HG03460 (cell line): ENCODE measurements at regions not wholly inside any gene's neighbourhood (a gene's known extent, or its start where the extent isn't known, plus 50 kb on each side); places are given as distances from the start of the nearest gene placed in this dataset.
A peak's percentile ranks its signal among the peaks of the same experiment; 100 is the strongest.
"Not testable (repeated sequence)": the region's sequence is repeated elsewhere in the genome, so short reads cannot be mapped to it uniquely, and the experiment has no call there.

Experiments
- ATAC-seq: cut with Tn5 transposase; IDR thresholded peaks from one replicate; pipeline ENCODE4 v1.9.1; 2021; ENCODE audit not compliant: unreplicated experiment

DNA sequence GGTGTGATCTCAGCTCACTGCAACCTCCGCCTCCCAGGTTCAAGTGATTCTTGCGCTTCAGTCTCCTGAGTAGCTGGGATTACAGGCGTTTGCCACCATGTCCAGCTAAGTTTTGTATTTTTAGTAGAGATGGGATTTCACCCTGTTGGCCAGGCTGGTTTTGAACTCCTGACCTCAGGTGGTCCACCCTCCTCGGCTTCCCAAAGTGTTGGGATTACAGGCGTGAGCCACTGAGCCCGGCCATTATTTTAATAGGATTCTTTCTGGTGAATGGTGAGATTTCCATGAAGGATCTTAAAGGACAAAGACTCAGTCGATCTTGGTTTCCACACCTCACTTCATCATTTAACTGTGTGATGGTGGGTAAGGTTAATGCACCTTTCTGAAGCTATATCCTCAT, 183.8 kb upstream of the ZNF217 start:
- not testable (repeated sequence) for ATAC-seq

GRCh38 chr20:53776858-53777257, 183.2 kb upstream of the ZNF217 start:
- ATAC-seq: no peak

GRCh38 chr20:53774461-53775203, 181.0 kb upstream of the ZNF217 start:
- ATAC-seq: no peak

DNA sequence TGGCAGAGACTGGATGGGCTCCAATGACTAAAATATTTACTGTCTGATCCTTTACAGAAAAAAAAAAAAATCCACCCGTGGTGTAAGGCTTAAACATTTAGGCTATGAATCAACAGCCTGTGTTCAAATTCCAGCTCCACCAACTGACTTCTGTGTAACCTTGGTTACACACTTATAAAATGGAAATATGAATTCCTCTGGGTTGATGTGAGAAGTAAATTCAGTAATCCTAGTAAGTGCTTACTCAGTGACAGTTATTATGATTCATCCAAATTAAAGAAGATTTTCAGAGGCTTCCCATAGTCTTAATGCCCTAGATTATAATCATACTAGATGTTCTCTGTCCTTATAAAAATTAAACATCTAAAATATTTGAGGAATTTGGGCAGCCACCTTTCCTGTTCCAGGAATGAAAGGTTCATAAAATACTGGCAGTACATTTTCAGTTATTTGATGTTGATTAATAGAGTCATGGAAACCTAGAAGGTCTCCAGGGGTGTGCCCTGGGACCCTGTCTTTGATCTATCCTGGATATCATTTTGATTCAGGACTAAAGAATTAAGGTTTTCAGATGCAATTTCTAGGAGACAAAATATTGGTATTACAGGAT, 180.3 kb upstream of the ZNF217 start:
- no peak for ATAC-seq

DNA sequence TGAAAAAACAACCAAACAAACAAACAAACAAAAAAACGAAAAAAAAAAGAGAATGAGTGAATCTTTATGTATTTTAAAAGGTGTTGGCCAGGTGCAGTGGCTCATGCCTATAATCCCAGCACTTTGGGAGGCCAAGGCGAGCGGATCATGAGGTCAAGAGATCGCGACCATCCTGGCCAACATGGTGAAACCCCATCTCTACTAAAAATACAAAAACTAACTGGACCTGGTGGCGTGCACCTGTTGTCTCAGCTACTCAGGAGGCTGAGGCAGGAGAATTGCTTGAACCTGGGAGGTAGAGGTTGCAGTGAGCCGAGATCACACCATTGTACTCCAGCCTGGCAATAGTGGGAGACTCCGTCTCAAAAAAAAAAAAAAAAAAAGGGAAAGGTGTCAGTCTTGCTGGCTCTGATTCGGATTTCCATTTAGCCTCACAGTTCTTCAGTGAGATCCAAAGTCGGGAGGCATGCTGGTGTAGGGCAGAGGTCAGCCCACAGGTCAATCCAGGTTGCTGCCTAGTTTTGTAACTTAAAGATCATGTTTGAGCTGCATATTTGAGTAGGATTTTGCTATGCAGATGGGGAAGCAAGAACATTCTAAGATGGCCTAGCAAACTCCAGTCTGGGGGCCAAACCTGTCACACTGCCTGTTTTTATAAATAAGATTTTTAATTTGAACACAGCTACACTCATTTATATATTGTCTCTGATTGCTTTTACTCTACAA, 179.6 kb upstream of the ZNF217 start:
- not testable (repeated sequence) for ATAC-seq

GRCh38 chr20:53769041-53769440, 175.4 kb upstream of the ZNF217 start:
- no peak for ATAC-seq

DNA sequence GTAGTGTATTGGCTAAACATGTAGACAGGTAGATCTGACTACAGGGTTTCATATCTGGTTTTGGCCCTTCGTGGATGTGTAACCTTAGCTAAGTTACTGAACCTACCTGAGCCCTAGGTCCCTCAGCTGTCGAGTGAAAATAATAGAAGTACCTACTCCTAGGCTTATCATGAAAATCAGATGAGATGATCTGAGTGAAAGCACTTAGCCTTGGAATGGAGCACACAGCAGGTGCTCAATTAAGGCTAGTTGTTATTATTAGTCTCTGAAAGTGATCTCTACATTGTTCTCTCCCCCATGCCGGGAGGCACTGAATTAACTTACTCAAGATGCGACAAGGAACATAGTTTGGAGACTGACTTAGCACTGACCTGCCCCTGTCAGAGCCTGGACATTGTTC, 174.7 kb upstream of the ZNF217 start:
- no peak for ATAC-seq

DNA sequence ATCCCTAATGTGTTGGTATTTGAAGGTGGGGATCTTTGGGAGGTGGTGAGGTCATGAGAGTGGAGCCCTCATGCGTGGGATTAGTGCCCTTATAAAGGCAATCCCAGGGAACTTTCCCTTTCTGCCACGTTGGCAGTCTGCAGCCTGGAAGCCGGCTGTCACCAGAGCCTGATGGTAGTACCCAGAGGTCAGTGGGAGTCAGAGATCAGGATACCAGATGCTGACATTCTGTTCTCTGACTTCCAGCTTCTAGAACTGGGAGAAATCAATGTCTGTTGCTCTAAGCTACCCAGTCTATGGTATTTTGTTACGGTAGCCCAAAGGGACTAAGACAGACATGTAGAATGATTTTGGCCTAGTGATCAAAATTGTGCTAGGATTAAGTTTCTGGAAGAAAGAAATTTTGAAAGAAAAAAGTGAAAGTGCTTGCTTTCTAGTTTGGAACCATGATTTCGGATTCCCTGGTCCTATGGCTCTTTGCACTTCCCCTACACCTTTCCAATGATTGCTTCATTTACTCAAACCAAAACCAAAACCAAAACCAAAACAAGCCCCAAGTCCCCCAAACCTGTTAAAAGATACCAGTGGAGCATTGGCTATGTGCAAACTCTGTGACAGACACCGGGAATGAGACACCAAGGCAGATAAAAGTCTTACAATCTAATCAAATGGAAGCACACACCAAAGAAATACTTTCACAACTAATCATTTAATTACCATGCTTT, 173.7 kb upstream of the ZNF217 start:
- ATAC-seq: no peak

DNA sequence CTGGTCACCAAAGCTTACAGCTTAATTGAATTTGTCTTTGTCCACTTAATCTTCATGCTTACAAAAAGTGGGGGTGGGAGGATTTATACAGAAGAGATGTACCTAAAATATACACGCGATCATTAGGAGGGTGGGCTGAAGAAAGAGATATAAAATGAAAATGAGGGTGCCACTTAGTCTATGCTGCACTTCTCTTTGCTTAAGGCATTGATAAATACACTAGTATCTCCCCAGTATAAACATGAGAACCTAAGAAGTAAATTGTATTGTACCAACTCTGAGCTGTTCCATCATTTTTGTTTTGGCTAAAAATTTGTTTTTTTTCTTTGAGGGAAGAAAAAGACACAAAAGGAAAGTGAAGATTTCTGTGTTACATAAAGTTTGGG, 170.8 kb upstream of the ZNF217 start:
- ATAC-seq: no peak

- no peak for ATAC-seq
These were observed 170.2 kb upstream of the ZNF217 start for GRCh38 chr20:53763707-53764414.

DNA sequence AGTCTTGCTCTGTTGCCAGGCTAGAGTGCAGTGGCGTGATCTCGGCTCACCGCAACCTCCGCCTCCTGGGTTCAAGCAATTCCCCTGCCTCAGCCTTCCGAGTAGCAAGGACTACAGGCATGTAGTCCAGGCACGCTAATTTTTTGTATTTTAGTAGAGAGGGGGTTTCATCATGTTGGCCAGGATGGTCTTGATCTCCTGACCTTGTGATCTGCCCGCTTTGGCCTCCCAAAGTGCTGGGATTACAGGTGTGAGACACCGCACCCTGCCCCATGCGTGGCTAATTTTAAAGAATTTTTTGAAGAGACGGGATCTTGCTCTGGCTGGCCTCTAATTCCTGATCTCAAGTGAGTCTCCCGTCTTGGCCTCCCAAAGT, 168.8 kb upstream of the ZNF217 start:
- not testable (repeated sequence) for ATAC-seq

GRCh38 chr20:53760025-53760441, 166.4 kb upstream of the ZNF217 start:
- ATAC-seq: peak; percentile 88

- no peak for ATAC-seq
These were observed 163.9 kb upstream of the ZNF217 start for GRCh38 chr20:53757472-53757913.

DNA sequence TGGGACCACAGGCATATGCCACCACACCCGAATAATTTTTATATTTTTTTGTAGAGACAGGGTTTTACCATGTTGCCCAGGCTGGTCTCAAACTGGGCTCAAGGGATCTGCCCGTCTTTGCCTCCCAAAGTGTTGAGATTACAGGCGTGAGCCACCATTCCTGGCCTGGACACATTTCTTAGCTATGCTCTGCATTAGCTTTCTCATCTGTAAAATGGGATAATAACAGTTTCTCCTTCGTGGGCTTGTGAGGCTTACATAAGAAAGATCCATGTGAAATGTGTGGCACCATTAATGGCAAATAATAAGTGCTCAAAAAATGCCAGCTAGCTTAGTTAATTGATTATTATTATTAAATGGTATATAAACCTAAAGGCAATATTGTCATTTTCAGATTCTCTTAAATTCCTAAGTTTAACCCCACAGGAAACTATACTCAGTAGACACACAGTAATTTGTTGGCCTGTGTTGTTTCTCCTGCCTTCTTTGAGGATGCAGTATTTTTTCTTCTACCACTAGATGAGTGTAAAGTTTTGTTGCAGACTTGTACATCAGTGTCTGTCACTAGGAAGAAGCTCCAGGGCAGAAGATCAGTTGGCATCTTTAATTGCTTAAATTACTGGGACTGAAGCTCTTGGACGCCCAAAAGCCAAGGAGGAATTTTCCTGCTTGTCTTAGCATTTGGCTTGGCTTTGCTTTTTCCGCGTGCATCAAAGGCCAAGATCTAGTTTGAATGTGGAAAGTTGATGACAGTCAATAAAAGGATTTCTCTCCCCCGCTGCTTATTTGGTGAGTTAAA, 162.3 kb upstream of the ZNF217 start:
- no peak for ATAC-seq

- ATAC-seq: no peak
These were observed 160.3 kb upstream of the ZNF217 start for GRCh38 chr20:53753880-53754459.

GRCh38 chr20:53752971-53753879, 159.6 kb upstream of the ZNF217 start:
- no peak for ATAC-seq

GRCh38 chr20:53752583-53752970, 158.9 kb upstream of the ZNF217 start:
- no peak for ATAC-seq

- ATAC-seq: no peak
These were observed 158.1 kb upstream of the ZNF217 start for GRCh38 chr20:53751620-53752318.
